Ramos (cell line): ENCODE measurements at regions not wholly inside any gene's neighbourhood (a gene's known extent, or its start where the extent isn't known, plus 50 kb on each side); places are given as distances from the start of the nearest gene placed in this dataset.

Experiments used
- in situ Hi-C: fragments of 300-500 bp; cut with MboI; formaldehyde crosslinking; loops from one replicate; pipeline ENCODE4 v1.14.3; 2022; ENCODE audit warnings: low sequenced_read_pairs; ENCODE audit not compliant: unreplicated experiment

DNA sequence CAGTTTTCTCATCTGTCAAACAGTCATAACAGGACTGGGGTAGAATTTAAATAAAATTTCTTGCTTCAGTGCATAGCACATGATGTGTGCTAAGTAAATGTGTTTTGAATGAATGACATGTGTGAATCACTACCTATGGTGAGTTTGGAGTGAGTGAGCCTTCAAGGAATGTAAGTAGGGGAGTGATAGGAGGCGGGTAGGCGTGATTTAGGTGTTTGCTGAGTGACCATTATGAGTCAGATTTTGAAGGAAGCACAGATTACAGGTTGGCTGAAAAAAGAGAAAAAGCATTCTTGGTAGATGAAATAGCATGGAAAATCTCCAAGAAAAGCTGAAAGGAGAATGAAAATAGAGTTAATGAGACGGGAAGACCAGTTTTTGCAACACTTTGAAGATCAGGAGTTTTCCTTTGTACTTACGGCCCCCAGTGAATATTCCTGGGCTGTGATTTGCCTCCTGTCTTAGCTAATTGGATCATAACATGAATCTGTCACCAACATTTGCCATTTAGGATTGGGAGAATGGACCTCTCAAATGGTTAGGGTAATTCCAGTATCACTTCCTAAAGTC is 136.9 kb upstream of the GATA6 start:
- in situ Hi-C loops: no loop called here

DNA sequence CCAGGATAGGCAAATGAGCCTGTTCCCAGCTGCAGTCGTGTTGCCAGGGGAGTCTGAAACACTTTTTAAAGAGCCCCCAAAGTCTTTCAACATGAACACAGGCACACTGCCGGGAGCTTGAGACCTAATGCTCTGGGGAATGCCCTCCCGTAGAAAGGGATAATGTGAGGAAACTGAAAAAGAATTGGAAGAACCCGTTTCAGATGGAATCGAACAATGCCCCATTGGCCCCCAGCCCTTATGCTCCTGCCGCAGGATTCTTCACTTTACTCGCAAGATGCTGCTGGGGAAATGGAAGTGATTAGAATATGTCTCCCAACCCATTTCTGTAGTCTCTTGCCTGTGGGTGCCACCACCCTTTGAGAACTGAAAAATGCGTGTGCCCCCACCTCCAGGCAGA is 136.3 kb upstream of the GATA6 start:
- in situ Hi-C loops: no loop called here

DNA sequence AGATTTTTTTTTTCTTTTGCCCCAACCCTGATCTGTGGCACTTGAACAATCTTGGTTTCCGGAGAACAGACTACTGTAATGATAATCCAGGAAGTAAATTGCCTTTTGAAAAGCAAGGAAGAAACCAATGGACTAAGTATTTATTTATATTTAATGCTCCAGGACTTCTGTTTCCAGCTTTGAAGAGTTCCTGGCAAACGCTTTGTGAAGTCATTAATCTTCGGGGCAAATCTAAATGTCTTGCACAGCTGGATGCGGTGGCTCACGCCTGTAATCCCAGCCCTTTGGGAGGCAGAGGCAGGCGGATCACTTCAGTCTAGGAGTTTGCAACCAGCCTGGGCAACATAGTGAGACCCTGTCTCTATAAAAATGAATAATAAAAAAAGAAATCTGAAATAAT is 135.1 kb upstream of the GATA6 start:
- in situ Hi-C loops: no loop called here

DNA sequence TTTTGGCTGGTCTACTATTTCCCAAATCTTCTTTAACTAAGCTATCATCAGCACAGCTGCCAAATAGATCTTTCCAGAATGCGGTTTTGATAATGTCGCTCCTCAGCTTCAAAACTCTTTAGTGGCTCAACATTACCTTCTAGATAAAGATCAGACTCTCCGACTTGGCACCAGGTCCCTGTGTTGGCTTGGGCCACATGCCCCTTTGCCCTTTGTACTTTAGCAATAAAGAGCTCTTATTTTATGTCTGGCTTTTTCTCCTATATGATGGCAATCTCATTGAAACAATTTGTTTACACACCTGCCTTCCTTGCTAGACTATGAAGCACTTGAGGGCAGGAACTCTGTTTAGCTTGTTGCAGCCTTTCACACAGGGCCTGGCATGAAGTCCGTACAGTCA is 128.9 kb upstream of the GATA6 start:
- in situ Hi-C loops: no loop called here

DNA sequence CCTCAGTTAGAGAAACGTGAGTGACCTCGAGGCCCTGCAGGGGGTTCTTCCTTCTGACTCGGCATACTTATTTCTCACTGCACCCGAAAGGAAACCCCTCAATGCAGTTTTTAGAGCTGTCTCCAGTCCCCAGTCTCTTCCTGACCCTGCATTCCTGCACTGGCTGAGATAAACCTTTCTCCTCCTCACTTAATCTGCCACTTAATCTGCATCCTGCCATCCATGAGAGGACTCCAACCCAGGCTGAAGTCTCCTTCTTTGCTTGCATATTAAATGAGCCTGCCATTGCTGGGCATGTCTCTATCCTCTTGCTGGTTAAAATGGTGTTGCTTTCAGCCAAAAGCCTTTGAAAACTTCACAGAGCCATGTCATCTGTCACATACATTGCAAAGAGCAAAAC is 125.6 kb upstream of the GATA6 start:
- in situ Hi-C loops: no loop called here

DNA sequence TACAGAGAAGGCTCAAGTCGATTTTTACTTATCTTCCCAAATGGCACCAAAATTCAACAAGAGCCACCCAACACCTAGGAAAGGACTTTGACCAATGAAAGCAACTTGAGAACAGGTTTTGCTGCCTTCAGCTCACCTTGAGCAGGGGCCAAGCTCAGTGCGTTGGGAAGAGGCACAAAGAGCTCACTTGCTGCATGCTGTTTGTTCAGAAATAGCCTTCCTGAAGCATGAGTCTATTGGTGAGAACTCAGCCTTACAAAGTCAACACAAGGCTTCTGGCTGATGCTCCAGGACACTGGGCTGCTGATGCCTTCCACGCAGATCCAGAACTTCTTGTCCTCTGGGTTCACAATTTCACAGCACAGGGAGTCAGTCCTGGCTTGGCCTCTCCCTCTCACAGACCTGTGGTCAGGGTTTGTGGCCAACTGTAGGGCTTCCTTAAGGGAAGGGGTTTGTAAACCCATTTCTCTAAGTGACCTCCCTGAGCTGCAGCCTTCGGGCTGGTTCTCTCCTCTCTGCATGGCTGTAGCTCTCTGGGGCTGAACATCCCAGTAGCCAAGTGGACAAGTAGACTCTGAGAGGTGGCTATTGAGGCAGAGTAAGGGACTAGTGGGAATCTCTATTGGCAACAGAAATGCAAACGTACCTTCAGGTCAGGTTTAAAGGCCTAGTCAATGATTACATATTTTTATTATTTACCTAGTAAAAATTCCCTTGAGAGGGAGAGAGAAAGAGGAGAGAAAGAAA is 124.7 kb upstream of the GATA6 start:
- in situ Hi-C loops: no loop called here

DNA sequence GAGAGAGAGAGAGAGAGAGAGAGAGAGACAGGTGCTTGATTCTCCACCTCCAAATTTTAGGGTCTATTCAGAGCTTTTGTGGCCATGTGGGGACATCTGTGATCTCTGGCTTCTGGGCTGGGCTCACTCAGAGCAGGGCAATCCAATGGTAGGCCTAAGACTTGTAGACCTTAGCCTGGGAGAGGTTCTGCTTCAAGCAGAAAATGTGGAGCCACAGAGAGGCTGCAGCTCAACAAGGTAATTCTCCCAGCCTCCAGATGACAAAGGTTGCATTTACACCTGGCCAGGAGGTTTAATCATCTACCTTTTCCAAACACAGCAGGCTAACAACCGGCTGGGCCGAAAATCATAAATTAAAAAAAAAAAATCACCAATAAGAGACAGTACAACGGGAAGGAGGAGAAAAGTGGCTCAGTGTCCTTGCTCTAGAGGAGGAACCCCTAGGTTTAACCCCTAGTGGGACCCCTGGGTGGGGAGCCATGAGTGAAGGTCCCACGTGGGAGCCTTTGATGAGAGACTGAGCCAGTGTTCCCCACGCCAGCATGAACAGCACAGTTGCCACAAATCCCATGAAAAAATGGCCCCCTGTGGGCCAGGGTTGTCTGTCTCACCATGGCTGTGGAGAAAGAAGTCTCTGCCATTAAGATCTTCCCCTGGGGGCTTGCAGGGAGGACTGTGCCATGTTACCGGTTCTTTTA is 124.0 kb upstream of the GATA6 start:
- in situ Hi-C loops: no loop called here

DNA sequence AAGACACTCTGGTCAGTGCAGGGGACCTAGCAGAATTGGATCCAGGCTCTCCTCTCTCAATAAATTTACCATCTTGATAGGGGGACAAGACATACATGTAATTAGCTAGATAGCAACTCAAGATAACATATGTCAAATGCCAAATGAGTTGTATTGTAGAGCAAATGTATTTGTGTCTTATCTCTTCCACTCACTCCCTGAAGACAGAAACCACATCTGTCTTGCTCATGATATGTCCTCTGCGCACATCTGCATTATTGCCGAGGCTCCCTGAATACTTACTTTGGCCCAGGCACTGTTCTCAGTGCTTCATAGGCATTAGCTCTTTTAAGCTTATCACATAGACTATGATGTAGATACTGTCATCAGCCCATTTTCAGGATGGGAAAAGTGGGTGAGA is 122.9 kb upstream of the GATA6 start:
- in situ Hi-C loops: no loop called here

DNA sequence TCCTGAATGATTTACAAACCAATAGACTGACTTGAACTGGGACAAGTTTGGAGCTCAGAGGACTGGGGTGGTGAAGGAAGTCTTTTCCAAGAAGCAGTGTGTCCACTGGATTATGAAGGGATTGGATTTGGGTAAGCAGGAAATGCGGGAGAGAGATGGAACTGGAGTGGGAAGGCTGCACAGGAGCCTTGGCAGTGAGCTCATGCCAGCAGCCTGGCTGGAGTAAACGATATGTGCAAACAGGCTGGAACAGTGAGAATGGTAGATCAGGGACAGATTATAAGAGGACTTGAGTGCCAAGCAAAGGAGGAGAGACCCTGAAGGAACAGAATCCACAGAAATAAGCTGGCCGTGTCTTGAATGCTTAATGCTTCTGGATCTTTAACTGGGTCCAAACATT is 121.9 kb upstream of the GATA6 start:
- in situ Hi-C loops: no loop called here

DNA sequence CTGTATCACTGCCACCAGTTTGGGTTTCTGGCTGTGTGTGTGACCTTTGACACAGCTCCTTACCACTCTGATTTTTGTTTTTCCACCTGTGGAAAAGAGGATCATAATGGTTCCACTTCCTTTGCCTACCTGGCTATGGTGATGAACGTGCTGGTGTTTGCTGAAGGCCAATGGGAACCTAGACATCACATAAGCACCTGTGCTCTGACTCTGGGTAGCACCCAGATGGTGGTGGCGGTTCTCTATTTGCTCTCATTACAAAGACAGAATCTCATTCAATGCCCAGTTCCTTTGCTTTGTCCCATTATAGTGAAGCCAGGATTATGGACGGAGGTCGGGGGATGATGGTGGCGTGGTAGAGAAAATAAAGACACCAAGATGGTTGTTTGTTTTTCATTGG is 121.2 kb upstream of the GATA6 start:
- in situ Hi-C loops: no loop called here

DNA sequence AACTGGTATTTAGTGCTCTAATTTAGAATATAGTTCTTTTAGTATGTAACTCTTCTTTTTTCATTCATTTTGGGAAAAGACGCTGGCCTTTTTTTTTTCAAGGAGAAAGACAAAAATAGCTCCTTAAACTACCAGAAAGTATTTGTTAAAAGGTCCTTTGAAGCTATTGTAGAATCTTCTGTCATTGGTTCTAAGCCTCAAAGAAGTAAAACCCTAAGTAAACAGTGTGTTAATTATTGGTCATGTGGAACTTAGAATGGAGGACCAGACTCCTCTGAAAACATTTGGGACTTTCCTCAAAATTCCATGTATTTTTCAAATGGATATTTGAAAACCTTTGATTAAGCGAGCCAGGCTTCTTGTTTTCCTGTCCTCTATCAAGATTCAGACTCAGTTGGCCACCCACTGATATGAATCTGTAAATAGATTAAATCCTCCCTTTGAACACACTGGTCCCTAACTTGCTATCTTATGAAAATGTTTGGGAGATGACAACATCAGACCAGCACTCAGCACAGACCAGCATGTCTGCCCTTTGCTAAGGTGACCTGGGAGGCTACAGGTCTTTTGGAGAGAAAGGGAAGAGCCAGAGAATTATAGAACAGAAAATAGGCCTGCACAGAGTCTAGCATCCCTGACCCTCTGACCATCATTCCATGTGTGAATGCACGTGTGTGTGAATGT is 120.3 kb upstream of the GATA6 start:
- in situ Hi-C loops: no loop called here

DNA sequence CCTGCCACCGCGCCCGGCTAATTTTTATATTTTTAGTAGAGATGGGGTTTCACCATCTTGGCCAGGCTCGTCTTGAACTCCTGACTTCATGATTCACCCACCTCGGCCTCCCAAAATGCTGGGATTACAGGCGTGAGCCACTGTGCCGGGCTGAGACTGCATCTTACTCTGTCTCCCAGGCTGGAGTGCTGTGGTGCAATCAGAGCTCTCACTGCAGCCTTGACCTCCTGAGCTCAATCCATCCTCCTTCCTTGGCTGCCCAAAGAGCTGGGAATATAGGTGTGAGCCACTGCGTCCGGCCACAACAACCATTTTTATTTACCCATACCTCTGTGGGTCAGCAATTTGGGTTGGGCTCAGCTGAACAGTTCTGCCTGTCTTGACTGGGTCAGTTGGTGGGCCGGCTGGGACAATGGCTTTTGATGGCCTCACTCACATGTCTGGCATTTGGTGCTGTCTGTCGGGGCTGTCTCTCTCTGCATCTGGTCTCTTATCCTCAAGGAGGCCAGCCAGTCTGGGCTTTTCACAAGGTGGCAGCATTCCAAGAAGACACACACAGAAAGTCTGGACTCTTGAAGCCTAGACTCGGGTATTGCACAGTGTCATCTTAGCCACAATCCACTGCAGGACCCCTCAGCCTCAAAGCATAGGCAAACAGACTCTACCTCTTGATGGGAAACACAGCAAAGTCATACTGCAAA is 116.8 kb upstream of the GATA6 start:
- in situ Hi-C loops: loop anchor here (25.0 kb wide), 1 partner anchor 615 kb away; no protein-coding TSS in a partner anchor

DNA sequence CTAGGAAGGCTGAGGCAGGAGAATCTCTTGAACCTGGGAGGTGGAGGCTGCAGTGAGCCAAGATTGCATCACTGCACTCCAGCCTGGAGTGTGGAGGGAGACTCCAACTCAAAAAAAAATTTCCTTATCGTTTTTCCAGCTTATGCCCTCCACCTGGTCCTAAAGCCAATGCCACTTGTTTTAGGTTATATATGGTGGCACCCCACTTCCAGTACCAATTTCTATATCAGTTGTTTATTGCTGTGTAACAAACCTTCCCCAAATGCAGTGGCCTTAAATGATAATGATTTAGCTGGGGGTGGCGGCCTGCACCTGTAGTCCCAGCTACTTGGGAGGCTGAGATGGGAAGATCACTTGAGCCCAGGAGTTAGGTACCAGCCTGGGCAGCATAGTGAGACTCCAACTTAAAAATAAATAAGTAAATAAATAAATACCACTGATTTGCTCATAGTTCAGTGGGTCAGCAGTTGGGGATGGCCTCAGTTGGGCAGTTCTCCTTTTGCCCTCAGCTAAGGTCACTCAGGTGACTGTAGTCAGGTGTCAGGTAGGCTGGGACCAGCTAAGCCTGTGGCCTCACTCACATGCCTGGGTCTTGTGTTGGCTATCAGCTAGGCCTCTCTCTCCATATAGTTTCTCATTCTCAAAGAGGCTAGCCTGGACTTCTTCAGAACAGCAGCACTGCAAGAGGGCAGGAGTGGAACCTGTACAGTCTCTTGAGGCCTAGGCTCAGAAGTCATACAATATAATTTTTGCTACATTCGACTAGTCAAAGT is 113.7 kb upstream of the GATA6 start:
- in situ Hi-C loops: loop anchor here (25.0 kb wide), 1 partner anchor 618 kb away; no protein-coding TSS in a partner anchor

DNA sequence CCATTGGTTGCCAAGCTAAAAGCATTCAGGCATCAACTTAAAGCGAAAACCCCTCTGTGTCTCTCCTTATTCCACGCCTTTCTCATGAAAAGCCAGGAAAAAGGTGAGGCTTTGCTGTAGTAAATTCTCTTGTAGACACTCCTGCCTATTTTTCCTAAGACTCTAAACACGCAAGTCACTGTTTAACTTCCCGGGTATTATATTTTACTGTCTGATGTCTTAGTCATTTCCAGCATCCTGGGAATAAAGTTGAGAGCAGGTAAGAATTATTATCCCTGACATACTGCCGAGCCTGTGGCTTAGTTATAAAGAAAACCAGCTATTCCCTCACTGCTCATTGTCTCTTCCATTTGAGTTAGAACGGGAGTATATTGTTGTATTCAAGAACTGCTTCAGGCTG is 112.4 kb upstream of the GATA6 start:
- in situ Hi-C loops: loop anchor here (25.0 kb wide), 1 partner anchor 620 kb away; no protein-coding TSS in a partner anchor

DNA sequence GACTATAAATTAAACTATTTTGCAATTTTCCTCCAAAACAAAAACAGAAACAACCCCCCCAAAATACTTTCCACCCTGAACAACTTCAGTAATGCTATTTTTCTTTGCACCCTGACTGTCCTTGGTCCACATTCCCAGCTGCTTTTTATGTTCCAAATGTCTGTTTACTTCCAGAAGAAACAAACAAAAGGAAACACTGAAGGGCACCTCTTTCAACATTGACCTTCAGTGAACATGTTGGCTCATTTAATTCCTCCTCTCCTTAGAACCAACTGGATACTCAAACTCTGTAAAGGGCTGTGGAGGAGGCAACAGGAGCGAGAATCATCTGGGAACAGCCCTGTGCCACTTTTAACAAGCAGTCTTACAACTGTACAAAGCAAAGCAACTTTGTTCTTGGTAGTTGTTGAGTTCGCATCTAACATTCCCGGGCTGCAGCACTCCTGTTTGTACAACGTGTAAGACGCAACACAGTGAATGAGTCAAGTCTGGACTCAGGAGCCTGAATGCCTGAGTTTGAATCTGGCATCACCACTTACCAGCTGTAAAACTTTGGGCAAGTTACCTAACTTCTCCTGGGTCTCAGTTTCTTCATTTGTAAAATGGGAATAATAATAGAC is 111.4 kb upstream of the GATA6 start:
- in situ Hi-C loops: loop anchor here (25.0 kb wide), 1 partner anchor 621 kb away; no protein-coding TSS in a partner anchor

DNA sequence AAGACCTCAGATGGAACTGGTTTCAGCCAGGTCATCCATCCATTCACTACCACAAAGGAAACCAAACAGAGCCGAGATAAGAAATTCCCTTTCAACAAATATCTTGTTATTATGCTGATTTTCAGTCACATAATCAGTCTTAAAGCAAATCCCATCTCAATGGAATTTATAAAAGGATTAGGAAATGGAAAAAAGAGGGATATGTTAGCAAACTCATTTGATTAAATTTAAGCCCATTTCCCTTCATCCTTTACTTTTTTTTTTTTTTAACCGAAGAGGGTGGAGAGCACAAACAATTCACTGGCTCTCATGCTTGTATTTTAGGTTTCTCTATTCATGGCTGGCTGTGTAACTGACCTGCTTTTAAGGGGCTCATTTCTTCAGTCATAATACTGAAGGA is 109.0 kb upstream of the GATA6 start:
- in situ Hi-C loops: loop anchor here (25.0 kb wide), 1 partner anchor 623 kb away; no protein-coding TSS in a partner anchor

DNA sequence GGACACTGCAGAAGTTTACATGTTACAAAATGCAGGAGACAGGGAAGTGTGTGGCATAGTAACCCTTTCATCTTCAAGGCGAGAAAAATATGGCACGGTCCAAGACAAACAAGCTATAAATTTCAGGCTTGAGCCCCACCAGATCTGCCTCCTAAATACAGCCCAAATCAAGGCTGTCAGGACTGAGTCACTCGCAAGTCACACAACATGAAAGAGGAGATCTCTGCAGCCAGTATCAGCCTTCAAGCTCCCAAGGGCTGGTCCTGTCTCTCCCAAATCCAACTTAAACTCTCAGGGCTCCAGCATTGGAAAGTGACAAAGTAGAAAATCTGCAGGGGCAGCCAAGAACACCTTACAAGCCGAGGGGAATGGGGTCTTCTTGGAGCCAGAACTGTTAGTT is 106.3 kb upstream of the GATA6 start:
- in situ Hi-C loops: loop anchor here (25.0 kb wide), 1 partner anchor 626 kb away; no protein-coding TSS in a partner anchor

DNA sequence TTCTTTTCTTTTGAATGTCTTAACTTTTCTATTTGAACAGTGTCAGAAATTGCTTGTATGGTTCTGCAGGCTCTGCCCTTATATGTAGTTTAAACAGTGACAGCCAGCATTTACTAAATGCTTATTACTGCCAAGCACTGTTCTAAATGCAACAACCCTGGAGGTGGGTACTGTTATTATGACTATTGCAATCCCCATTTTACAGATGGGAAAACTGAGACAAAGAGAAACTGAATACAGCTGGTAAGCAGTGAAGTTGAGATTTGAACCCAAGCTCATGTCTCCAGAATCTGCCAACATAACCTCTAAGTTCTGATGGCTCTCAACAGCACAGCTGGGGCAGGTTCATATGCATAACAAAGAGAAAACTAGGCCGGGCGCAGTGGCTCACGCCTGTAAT is 105.7 kb upstream of the GATA6 start:
- in situ Hi-C loops: loop anchor here (25.0 kb wide), 1 partner anchor 626 kb away; no protein-coding TSS in a partner anchor

DNA sequence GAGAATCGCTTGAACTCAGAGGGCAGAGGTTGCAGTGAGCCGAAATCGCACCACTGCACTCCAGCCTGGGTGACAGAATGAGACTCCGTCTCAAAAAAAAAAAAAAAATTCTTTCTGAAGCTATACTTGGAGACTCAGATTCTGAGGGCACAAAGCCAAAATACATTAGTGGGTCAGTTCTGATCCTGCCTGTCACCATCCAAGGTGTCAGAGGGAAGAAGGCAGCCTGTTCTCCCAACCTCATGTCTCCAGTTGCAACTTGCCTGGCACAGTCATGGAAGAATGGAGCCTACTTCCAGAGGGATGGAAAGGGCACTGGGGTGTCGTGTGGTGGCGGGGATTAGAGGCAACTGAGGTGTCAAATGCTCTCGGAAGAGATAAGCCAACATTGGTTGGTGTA is 104.8 kb upstream of the GATA6 start:
- in situ Hi-C loops: loop anchor here (25.0 kb wide), 1 partner anchor 627 kb away; no protein-coding TSS in a partner anchor
